ENCODE measurements at regions not wholly inside any gene's neighbourhood (a gene's known extent, or its start where the extent isn't known, plus 50 kb on each side); places are given as distances from the start of the nearest gene placed in this dataset.

DNA sequence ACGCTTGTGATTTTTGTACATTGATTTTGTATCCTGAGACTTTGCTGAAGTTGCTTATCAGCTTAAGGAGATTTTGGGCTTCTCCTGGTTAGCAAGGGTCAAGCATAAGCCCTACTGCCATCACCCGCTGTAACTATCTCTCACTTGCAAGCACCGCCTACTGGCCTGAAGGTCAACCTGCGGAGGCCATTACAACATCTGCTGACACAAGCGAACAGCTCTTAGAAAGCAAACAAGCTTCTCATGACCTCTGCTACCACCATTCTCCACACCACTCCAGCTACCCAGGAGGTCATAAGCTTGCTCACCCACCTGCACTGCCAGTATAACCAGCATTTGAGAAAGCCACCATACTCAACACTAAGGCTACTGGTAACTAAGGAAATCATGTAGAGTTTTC is 288.4 kb upstream of the KIRREL3 start:
- DNase-seq (ENCODE audit: insufficient read length, low spot score) (no peak), FAIRE-seq (no peak)
- TF ChIP-seq, protein P1, sequence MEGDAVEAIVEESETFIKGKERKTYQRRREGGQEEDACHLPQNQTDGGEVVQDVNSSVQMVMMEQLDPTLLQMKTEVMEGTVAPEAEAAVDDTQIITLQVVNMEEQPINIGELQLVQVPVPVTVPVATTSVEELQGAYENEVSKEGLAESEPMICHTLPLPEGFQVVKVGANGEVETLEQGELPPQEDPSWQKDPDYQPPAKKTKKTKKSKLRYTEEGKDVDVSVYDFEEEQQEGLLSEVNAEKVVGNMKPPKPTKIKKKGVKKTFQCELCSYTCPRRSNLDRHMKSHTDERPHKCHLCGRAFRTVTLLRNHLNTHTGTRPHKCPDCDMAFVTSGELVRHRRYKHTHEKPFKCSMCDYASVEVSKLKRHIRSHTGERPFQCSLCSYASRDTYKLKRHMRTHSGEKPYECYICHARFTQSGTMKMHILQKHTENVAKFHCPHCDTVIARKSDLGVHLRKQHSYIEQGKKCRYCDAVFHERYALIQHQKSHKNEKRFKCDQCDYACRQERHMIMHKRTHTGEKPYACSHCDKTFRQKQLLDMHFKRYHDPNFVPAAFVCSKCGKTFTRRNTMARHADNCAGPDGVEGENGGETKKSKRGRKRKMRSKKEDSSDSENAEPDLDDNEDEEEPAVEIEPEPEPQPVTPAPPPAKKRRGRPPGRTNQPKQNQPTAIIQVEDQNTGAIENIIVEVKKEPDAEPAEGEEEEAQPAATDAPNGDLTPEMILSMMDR (IDR thresholded peaks at IDR 0.05; ENCODE audit: insufficient read depth, missing control alignments), result no peak

DNA sequence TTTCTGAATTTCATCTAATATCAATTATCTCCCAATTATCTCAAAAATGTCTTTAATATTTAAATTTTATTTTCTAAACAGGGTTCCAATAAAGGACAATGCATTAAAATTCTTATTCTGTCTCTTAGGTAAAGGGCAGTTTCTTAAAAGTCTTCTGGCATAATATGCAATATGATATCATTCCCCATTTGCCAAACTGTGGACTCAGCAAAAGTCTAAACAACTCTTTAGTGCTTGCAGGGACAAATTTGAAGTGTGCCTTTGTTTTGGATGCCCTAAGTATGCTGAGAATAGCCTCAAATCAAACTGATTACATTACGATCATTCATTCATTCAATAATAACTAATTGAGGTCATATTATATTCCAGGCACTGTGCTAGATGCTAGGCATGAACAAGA is 281.0 kb upstream of the KIRREL3 start:
- no peak for FAIRE-seq
- no peak for DNase-seq (ENCODE audit: insufficient read length, low spot score)
- TF ChIP-seq, protein P1 (IDR thresholded peaks at IDR 0.05; ENCODE audit: insufficient read depth, missing control alignments), result no peak

DNA sequence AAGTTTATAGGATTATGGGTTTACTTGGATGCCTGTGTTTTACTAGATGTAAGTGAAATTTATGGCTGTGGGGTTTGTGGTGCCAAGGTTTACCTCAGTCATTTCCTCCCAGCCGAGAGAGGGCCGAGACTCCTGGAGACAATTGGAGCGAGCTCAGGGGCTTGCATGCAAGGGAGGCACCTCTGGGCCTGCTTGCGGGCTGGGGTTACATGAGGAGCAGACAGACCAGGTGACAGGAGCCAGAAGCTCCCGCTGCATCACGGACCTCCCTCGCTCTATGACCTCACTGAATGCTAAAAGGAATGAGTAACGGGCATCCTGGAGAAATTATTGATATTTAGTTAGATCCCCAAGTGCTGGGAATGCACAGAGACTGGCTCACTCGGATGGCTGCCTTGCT is 275.2 kb upstream of the KIRREL3 start:
- no peak for DNase-seq (ENCODE audit: insufficient read length, low spot score)
- FAIRE-seq, result no peak
- TF ChIP-seq, protein P1 (IDR thresholded peaks at IDR 0.05; ENCODE audit: insufficient read depth, missing control alignments), result no peak

DNA sequence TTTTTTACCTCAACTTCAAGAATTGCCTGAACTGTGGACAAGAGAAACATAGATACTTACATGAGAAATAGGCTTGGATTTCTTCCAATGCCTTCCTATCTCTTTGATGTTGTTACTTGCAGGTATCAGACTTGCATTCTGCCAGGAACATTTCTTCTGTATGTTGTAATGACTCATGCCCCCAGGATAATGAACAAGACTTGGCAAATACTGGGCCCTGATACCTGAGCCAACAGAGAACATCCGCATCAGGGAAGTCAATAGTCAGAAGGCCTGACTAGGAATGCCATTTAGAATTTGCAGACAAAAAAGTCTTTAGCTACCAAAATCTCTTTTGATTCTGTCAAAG is 273.7 kb upstream of the KIRREL3 start:
- TF ChIP-seq, protein P1 (IDR thresholded peaks at IDR 0.05; ENCODE audit: insufficient read depth, missing control alignments), result no peak
- no peak for DNase-seq (ENCODE audit: insufficient read length, low spot score)
- FAIRE-seq, result no peak

DNA sequence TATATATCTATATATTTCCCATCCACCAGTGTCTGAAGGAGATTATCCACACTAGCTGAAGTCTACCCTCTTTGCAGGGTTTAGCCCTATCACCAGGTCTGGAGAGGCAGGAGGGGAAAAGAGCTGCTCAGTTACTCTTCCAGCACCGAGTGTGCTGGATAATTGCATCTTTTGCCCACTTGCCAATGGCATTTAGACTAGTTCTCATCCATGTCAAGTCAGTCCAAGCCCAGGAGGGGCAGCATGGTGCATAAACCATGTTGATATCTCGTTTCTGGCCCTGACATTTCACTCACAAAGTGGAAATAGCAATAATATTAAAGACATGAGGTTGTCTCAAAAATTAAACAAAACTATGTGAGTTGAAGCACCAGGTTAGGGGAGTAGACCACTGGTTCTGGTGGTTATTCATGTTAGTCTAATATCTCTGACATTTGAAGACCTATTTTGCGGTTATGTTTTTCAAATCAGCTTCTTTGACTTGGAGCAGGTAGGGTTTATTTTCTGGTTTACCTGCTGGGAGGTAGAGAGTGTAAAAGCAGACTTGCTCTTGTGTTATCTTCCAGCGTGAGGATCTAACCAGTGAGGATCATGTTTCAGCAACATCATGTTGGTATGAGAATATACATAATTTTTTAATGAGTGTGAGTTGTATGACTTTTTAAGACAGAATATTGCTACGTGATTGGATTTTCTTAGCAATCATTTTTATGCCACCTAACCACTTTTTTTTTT is 273.2 kb upstream of the KIRREL3 start:
- TF ChIP-seq, protein P1 (IDR thresholded peaks at IDR 0.05; ENCODE audit: insufficient read depth, missing control alignments), result no peak
- DNase-seq (ENCODE audit: insufficient read length, low spot score), result no peak
- no peak for FAIRE-seq

DNA sequence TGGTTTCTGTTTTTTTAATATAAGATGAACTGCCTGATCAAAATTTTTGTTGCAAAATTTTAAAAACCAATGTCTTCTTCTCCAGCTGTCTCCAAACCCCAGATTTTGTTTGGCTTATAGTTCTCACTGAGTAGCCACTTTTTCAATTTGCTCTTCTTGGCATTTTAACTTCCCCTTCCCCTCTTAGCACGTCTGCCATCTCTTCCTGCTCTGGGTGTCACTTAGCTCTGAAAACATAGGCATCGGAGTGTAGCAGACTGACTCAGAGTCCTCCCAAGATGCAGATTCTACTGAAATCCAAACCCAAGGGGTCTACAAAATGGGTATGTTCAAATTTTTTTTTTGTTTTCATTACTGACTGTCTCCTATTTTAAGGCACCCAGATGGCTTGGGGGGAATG is 270.3 kb upstream of the KIRREL3 start:
- FAIRE-seq (no peak), DNase-seq (ENCODE audit: insufficient read length, low spot score) (no peak)
- TF ChIP-seq, protein P1 (IDR thresholded peaks at IDR 0.05; ENCODE audit: insufficient read depth, missing control alignments), result no peak

DNA sequence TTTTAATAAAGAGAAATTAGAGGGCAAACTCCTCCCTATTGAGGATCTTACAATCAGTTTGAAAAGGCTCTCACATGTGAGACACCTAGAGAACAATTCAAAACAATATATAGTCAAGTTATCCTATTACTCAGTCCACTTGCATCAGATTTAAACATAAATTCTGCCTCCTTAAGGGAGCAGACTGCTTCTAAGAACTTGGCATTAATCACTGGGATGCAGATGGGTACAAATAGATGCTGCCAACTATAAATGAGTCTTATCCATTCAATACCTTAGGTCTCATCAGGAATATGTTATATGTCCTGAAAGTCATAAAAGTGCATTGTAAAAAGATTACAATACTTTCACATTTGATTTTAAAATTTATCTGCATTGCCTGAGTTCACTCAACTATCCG is 269.3 kb upstream of the KIRREL3 start:
- no peak for FAIRE-seq
- no peak for DNase-seq (ENCODE audit: insufficient read length, low spot score)
- TF ChIP-seq, protein P1 (IDR thresholded peaks at IDR 0.05; ENCODE audit: insufficient read depth, missing control alignments), result no peak
